Ishikawa (cell line): ENCODE measurements at regions not wholly inside any gene's neighbourhood (a gene's known extent, or its start where the extent isn't known, plus 50 kb on each side); places are given as distances from the start of the nearest gene placed in this dataset.

Experiments
- CEBPB ChIP-seq: IDR thresholded peaks from 2 replicates; pipeline ENCODE4 v1.6.1; 2012
- CREB1 ChIP-seq: IDR thresholded peaks from 2 replicates; pipeline ENCODE4 v1.6.1; 2012; ENCODE audit warnings: low read depth
- EP300 ChIP-seq: IDR thresholded peaks from 2 replicates; pipeline ENCODE4 v1.6.1; 2012; ENCODE audit warnings: borderline replicate concordance
- MAX ChIP-seq: IDR thresholded peaks from 2 replicates; pipeline ENCODE4 v1.6.1; 2012
- NFIC ChIP-seq: IDR thresholded peaks from 2 replicates; pipeline ENCODE4 v1.6.1; 2012
- RAD21 ChIP-seq: IDR thresholded peaks from 2 replicates; pipeline ENCODE4 v1.6.1; 2012; ENCODE audit warnings: low read depth
- REST ChIP-seq: IDR thresholded peaks from 2 replicates; pipeline ENCODE4 v1.6.1; 2012; ENCODE audit warnings: low read depth, mild to moderate bottlenecking
- TCF12 ChIP-seq: IDR thresholded peaks from 2 replicates; pipeline ENCODE4 v1.6.1; 2012; ENCODE audit warnings: low read depth
- USF1 ChIP-seq: IDR thresholded peaks from 2 replicates; pipeline ENCODE4 v1.6.1; 2012
- YY1 ChIP-seq: IDR thresholded peaks from 2 replicates; pipeline ENCODE4 v1.6.1; 2012; ENCODE audit warnings: low read depth

GRCh38 chr3:16058521-16058920 is 116.0 kb upstream of the GALNT15 start:
- TF ChIP-seq EP300 (no peak), CEBPB (no peak), YY1 (no peak), USF1 (no peak), CREB1 (no peak), RAD21 (no peak), REST (no peak), NFIC (no peak), TCF12 (no peak), MAX (no peak)
